ENCODE measurements at regions not wholly inside any gene's neighbourhood (a gene's known extent, or its start where the extent isn't known, plus 50 kb on each side); places are given as distances from the start of the nearest gene placed in this dataset.

GRCh38 chr11:70739811-70740487 is 341.6 kb downstream of the CTTN start:
- no peak for TF ChIP-seq POLR2A (IDR thresholded peaks at IDR 0.05)
- no peak for TF ChIP-seq CTCF (IDR thresholded peaks at IDR 0.05)
